CD4-positive, alpha-beta T cell treated with Interleukin-12 subunit alpha and Interleukin-12 subunit beta, for 1 hour (primary cell): ENCODE measurements at regions not wholly inside any gene's neighbourhood (a gene's known extent, or its start where the extent isn't known, plus 50 kb on each side); places are given as distances from the start of the nearest gene placed in this dataset.

Experiments
- DNase-seq: peaks from one replicate; pipeline ENCODE4 v3.0.0-alpha.2; 2020

DNA sequence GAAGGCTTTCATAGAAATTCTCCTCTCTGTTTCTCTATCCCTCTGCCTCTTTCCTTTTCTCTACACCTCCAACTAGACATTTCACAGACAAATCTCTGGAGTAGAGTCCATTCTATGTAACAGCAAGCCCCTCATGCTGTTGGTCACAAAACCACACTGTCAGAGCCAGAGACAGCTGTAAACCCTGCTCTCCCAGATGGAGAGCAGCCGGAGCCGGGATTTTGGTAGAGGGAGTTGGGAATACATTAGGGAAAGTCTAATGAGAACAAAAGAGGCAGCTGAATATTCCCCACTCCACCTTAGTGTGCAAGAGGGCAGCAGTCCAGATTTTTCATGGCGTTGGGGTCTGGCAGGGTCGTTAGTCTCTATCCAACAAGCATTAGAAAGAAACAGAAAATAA is 68.3 kb upstream of the EDN1 start:
- DNase-seq: no peak

DNA sequence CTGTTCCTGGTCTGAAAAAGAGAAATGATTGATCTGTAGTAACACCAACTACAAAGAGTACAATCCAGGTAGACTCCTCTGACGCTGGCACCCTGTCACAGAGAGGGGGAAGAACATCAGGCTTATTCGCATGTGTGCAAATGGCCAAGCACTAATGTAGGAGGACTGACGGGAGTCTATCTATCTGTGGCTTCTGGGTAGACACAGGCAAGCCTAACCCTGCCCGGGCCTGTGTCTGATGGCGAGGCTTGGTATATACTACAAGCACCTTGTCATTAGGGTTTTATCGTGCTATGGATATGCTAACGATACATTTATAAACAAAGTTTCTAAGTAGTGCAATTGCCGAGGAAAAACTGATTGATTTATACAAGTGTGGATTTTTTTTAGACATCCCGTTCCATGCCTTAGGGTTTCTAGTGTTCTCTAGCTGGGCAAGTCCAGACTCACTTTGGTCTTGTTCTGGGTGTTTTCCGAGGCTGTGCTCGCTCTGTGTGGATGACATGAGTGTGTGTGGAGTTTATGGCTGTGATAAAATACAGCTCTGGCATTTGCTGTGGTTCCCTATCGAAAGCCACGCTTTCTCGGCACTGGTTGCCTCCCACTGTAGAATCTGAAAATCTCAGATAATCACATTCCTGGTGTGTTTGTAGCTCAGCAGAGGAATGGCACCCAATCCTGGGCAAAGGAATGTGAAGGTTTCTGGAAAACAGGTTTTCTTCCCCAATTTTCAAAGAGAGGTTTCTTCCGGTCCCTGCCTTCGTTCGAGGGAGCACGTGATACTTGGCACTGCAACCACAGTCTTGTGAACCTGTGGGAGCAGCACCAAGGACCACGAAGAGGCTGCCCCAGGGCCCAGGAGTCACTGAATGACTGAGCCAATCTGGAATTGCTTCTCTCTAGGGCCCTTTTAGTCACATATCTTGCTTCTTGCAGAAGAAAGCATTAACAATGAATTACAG is 67.5 kb upstream of the EDN1 start:
- no peak for DNase-seq

DNA sequence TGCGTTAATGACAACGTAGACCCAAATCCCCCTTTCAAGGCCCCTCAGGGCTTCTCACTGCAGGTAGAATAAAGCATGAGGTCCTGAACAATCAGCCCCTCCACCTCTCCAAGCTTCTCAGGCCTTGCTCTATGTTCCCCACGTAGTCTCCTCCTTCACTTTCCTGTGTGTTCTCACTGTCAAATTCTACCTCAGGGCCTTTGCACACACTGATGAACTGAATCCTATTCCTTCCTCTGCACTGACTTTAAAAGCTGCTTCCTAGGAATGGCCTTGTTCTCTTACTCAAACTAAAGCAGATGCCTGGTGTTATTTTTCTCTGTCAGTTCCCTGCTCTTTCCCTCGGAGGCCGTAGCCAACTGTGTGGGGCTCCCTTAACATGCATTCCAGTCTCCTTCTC is 66.8 kb upstream of the EDN1 start:
- no peak for DNase-seq

DNA sequence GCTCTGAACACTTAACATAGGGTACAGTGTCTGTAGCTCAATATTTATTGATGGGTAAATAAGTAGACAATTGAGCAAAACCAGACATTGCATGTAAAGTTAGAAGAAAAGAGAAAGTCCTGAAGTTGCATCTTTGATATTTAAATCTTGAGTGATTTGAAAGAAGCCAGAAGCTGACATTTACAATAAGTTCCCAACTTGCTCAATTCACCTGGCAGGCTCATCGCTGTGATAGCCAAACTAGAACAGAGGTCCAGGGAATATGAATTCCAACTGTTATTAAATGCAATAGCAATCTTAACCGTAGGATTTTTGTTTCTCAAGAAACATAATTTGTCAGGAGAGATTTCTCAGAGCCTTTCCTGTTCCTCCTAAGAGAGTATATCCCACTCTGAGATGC is 65.9 kb upstream of the EDN1 start:
- DNase-seq: no peak

DNA sequence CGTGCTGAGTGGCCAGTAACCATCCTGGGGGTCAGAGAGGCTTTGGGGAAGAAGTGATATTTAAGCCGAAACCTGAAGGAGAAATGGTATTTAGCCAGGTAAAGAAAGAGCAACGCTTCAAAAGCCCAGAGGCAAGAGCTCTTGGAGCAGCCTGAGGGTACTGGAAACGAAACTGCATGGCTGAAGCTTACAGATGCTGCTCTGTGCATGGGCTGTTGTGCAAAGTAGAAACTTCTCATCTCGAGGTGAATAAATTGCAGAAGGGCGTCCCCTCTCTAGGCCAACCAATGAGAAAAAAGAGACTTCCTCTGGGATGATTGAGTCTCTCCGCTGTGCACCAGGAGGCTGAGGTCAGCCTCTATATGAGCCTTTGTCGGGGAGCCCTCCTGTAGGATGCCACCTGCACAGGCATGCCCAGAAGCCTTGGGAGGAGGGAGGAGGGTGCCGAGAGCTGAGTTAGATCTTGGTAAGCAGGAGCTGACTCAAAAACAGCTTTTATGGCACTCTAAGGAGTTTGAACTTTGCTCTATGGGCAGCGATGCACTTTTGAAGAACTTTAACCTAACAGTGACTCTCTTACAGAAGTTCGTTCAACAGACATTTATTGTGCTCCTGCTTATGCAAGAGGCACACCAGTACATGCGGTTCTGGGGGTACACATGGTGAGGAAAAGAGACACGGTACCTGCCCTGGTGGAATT is 61.6 kb upstream of the EDN1 start:
- DNase-seq: no peak

DNA sequence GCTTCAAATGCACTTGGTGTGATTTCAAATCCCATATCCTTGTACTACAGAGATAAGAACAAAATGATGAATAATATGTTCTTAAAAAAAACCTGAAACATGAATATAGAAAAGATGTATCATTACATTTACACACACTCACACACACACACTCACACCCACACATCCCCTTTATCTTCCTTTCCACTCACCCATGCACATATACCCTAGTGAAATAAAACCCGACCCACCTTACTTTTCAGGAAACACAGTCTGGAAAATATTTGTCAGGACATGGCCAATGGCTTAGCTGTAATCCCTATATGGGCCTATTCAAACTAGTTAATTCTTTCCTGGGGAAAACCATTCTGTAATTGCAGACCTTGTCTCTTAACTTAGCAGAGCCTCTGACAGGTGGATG is 60.8 kb upstream of the EDN1 start:
- no peak for DNase-seq

DNA sequence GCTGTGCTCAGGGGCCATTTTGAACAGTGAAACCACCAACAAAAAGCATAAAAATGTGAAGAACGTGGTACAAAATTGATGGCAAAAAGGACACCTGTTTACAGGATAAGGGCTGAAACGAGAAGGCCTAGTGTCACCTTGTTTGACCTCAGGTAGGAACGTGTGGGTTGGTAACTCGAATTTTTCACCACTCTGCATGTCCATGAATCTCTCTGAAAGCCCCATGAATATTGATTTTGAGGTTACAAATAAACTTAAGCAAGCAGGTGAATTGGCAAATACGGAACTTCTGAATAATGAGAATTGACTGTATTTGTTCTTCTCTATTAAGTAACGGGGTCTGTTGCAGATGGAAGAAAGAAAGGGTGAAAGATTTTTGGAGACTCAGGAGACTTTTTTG is 59.6 kb upstream of the EDN1 start:
- DNase-seq: no peak

DNA sequence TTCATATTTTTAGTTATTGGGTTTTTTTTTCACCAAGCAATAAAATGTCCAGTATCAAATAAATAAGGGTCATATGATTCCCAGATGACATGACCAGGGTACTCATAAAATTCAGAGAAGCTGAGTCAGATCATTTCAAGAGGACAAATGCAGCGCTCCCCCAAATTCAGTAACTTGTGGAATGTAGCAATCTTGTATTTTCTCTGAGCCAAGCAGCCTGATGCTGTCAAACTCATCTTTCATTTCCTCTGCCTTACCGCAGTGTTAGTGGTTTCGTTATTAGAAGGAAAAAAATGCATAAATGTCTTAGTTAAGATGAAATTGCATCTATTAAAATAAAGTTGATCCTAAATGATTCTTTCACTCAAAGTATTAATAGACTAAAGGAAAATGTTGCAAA is 57.8 kb upstream of the EDN1 start:
- peak; percentile 18 for DNase-seq

DNA sequence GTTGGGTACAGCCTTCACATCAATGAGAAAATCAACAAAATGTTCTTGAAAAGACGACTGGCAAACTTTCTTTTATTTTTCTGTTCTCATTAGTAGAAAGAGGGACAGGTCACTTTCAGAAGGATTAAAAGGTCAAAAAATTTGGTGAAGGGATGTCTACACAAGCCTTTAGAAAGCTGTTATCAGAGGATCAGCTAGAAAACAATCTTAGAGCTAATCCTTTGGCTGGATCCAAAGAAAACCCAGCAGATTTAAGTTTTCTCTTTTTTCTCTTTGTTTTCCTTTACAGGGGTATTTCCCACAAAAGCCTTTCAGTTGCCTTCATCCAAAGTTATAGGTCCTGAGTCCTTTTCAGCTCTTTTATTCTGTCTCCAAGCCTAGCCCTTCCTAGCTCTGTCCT is 57.3 kb upstream of the EDN1 start:
- DNase-seq: no peak

DNA sequence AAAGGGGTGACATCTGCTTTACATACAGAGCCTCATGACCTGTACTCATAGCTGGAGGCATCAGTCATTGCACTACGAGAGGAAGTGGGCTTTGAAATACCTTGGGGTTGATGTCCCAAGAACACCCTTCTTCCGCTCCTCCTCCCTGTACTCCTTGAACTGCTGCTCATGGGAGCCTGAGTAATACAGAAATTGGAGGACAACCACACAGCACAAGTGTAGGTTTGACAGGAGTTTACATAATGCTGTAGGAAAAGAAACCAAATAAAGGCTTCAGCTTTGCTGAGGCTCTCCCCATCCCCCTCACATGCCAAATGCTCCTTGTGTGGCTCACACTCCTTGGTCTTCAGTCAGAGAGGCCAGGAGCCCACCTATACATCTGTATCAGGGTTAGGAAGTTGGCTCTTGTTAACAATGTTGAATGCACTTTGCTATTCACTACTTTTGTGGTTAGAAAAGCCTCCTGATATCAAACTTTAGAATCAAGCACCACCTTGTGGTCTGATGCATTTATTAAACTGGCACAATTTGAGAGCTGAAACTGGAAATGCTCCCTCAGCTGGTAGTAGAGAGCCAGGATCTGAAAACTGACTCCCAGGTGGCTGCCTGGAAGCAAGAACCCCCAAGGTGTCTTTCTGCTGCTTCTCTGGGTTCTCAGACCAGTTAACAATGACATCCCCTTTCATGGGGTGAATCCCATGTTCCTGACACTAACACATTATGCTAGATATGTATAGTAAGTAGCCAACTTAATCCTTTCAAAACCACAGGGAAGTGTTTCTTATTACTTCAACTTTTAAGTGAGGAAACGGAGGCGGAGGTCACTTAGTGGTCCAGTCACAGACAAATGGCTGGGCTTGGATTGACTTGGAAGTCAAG is 56.2 kb upstream of the EDN1 start:
- peak; percentile 67 for DNase-seq

DNA sequence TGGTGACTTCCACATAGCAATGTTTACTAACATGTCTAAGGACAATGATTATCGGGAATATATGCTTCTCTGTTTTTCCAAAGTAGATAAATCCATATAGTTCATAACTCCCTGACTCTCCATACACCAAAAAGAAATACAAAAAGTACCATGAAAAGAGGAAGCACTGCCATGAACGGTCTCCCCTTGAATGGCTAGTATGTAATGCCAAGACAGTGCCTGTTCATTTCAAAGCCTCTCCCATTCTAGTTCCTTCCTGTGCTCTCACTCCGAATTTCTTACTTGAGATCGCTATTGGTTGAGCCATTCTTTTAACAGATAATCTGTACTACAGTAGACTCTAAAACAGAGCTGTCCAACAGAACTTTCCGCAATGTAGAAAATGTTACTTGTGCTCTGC is 54.8 kb upstream of the EDN1 start:
- DNase-seq: no peak

DNA sequence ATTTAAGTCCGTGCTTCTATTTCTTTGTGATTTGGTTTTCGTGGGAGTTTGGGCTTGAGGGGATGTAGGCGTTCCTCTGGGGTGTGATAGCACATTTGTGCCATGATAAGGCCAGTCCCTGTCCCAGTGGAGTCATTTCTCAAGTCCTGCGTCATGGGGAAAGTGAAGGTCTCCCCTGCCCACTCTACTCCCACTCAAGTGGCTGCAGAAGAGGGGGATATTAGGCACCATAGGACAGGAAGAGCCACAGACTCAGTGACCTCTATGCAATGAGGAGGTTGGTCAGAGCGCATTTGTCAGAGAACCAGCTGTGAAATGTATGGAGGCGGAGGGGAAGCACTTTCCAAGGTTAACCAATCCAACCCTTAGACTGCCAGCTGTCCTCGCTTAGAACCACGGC is 51.9 kb upstream of the EDN1 start:
- no peak for DNase-seq
